Activated CD4-positive, alpha-beta T cell treated with anti-CD3 and anti-CD28 coated beads, Interleukin-2, amount 10 ng/mL, durations not matched to agents 24 days and 14 days (primary cell): ENCODE measurements at regions not wholly inside any gene's neighbourhood (a gene's known extent, or its start where the extent isn't known, plus 50 kb on each side); places are given as distances from the start of the nearest gene placed in this dataset.

Source experiments
- DNase-seq: peaks from one replicate; pipeline ENCODE4 v3.0.0; 2022
- H3K27ac Mint-ChIP-seq: one replicate; pipeline ENCODE4 v1.8.0; 2022; ENCODE audit warnings: mild to moderate bottlenecking, mixed read lengths
- H3K27me3 Mint-ChIP-seq: one replicate; pipeline ENCODE4 v1.8.0; 2022; ENCODE audit warnings: mixed read lengths
- H3K36me3 Mint-ChIP-seq: one replicate; pipeline ENCODE4 v1.8.0; 2022; ENCODE audit warnings: low read depth, mild to moderate bottlenecking, mixed read lengths
- H3K4me1 Mint-ChIP-seq: one replicate; pipeline ENCODE4 v1.8.0; 2021; ENCODE audit warnings: mixed read lengths
- H3K4me3 Mint-ChIP-seq: one replicate; pipeline ENCODE4 v1.8.0; 2022; ENCODE audit warnings: mild to moderate bottlenecking, moderate library complexity, mixed read lengths
- H3K9me3 Mint-ChIP-seq: one replicate; pipeline ENCODE4 v1.8.0; 2021; ENCODE audit warnings: mixed read lengths
- intact Hi-C: fragments of 100-400 bp; cut with micrococcal nuclease; formaldehyde crosslinking; loops from one replicate; pipeline ENCODE4 v1.15.1; 2023

DNA sequence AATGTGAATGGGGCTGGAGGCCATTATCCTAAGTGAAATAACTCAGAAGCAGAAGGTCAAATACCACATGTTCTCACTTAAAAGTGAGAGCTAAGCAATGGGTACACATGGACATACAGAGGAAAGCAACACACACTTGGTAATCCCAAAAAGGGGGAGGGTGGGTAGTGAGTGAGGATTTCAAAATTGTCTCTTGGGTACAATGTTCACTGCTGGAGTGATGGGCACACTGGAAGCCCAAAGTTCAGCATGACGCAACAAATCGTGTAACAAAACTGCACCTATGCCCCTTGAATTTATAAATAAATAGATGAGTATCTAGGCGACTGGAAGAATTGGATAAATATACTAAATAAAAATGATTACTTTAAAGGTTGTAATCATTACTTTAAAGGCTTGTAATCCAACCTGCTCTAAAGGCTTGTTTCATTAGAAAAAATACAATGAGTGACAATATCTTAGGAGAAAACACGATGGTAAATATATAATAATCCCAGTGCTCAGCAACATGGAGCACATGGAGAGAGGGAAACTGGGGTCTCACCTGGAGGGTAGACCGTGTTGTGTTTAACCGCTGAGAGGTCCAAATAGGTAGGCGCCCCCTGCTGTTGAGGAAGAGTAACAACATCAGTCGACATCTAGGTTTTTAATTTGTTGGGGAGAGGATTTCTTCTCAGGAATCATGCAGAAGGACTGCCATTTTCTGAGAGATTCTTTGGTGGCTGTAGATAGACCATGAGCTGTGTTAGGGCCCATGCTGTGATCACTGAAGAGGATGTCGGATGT is 78.5 kb upstream of the ROBO1 start:
- Mint-ChIP-seq H3K27ac (no peak overlapping the region), H3K4me1 (no peaks in the 10 kb centered on the region), H3K4me3 (no peak overlapping the region), H3K27me3 (no peaks in the 10 kb centered on the region), H3K9me3 (peaks cover 9% of the 10 kb centered on the region), H3K36me3 (no peaks in the 10 kb centered on the region)
- intact Hi-C loops, result loop anchor here (5.0 kb wide), 1 partner anchor 324 kb away; no protein-coding TSS in a partner anchor
- DNase-seq, result no peak

DNA sequence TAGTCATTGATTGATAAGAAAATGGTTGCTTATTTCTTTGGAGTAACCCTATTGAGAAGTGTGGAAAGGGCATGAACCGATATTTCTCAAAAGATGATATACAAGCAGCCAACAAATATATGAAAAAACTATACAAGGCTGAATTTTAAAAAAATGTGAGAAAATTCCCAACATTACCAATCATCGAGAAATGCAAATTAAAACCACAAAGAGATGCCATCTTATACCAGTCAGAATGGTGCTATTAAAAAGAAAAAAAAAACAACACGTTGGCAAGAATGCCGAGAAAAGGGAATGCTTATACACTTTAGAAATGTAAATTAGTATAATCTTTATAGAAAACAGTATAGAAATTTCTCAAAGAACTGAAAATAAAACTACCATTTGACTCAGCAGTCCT is 77.7 kb upstream of the ROBO1 start:
- peaks cover 6% of the 10 kb centered on the region for H3K9me3 Mint-ChIP-seq
- H3K36me3 Mint-ChIP-seq, result no peaks in the 10 kb centered on the region
- H3K4me1 Mint-ChIP-seq, result no peaks in the 10 kb centered on the region
- no peak overlapping the region for H3K27ac Mint-ChIP-seq
- H3K4me3 Mint-ChIP-seq, result no peak overlapping the region
- no peaks in the 10 kb centered on the region for H3K27me3 Mint-ChIP-seq
- intact Hi-C loops, result loop anchor here (5.0 kb wide), 1 partner anchor 323 kb away; no protein-coding TSS in a partner anchor
- no peak for DNase-seq

DNA sequence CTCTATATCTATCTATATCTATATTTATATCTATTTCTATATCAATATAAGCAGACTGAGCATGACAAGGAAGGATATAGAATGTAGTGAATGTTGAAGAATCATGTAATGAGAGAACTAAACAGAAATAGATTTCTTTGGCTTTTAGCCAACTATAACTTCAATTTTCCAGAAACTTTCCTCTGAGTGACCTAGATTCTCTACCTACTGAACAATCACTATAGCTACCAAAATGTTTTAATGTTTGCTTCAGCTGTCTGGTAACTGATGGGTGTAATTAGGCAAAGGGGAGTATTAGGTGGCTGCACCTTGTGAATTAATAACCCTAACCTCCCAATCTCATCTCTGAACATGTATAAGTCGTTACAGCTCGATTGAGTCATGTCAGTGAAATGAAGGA is 76.4 kb upstream of the ROBO1 start:
- Mint-ChIP-seq H3K27me3 (no peaks in the 10 kb centered on the region), H3K4me1 (no peaks in the 10 kb centered on the region), H3K36me3 (no peaks in the 10 kb centered on the region), H3K27ac (no peak overlapping the region), H3K9me3 (peaks cover 5% of the 10 kb centered on the region), H3K4me3 (no peak overlapping the region)
- DNase-seq, result no peak
- intact Hi-C loops, result no loop called here

DNA sequence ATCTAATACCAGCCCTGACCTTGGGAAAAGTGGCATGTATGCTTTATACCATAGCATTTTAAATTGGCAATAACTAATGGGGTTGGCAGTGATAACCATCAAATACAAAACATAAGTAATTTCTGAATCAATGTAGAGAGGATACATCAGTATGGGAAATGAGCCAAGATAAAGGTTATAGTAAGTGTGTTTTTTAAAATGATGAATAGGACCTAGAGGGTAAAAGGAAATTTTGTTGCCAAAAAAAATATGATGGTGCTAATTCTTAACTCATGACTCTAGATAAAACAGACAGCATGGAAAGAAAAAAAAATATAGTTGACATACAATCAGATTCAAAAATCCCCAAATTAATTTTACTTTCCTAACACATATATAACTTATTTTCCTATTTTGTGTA is 75.4 kb upstream of the ROBO1 start:
- no peaks in the 10 kb centered on the region for H3K4me1 Mint-ChIP-seq
- intact Hi-C loops, result no loop called here
- H3K9me3 Mint-ChIP-seq, result peaks cover 5% of the 10 kb centered on the region
- no peak for DNase-seq
- no peaks in the 10 kb centered on the region for H3K36me3 Mint-ChIP-seq
- no peak overlapping the region for H3K27ac Mint-ChIP-seq
- H3K27me3 Mint-ChIP-seq, result no peaks in the 10 kb centered on the region
- H3K4me3 Mint-ChIP-seq, result no peak overlapping the region

DNA sequence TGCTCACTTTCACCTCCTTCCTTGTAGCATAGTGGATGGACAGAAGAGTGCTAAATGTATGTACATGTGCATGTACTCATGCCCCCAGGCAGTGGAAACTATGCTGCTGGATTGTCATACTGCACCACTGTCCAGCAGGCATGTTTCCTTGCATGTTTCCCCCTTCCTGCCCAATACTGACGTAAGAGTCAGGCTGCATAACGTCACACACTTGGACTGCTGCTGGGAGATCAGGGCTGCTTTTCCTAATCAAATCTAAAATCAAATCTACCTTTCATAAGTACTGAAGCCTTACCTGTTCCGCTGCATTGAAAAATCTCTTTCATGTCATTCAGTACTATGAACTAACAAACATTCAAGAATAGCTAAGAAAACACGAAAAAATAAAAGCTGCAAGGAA is 67.9 kb upstream of the ROBO1 start:
- Mint-ChIP-seq H3K36me3 (no peaks in the 10 kb centered on the region), H3K9me3 (peaks cover 3% of the 10 kb centered on the region), H3K27me3 (no peaks in the 10 kb centered on the region), H3K4me3 (no peak overlapping the region), H3K27ac (no peak overlapping the region), H3K4me1 (no peaks in the 10 kb centered on the region)
- intact Hi-C loops, result no loop called here
- no peak for DNase-seq

DNA sequence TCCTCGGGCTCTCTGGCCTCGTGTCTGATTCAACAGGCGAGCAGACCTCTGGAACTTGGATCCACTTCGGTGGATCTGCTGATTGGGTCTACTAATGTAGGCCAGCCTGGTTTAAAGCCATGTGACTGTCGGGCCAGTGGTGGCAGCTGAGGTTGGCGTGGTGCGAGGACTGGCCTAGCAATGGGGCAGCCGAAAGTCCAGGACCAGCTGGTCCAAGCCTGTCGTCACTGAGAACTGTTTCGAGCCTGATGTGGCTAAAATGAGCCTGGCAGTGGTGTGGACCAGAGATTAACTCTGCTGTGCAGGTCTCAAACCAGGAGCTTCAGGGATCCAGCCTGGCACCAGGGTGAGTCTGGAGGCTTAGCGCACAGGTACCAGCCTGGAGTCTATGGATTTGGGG is 56.4 kb upstream of the ROBO1 start:
- H3K36me3 Mint-ChIP-seq, result no peaks in the 10 kb centered on the region
- H3K4me3 Mint-ChIP-seq, result no peak overlapping the region
- H3K9me3 Mint-ChIP-seq, result no peaks in the 10 kb centered on the region
- H3K27me3 Mint-ChIP-seq, result no peaks in the 10 kb centered on the region
- no peaks in the 10 kb centered on the region for H3K4me1 Mint-ChIP-seq
- DNase-seq, result no peak
- intact Hi-C loops, result no loop called here
- H3K27ac Mint-ChIP-seq, result no peak overlapping the region

DNA sequence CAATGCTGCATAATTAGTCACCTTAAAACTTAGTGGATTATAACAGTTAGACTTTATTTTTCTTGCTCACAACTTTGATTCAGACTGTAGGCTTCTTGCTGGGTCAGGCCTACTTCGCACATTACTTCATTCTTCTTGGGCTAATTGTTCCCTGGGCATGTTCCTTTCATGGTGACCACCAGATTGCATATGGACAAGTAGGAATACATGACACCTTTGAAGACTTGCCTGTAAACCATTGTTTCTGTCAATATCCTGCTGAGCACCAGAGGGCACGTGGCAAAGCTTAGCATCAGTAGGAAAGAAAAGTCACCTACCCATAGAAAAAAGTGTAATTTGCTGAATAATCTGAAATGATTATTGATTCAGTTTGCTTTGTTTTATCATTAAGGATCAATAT is 54.3 kb upstream of the ROBO1 start:
- no peaks in the 10 kb centered on the region for H3K27me3 Mint-ChIP-seq
- no peaks in the 10 kb centered on the region for H3K36me3 Mint-ChIP-seq
- no peaks in the 10 kb centered on the region for H3K4me1 Mint-ChIP-seq
- H3K27ac Mint-ChIP-seq, result no peak overlapping the region
- H3K4me3 Mint-ChIP-seq, result no peak overlapping the region
- intact Hi-C loops, result no loop called here
- no peaks in the 10 kb centered on the region for H3K9me3 Mint-ChIP-seq
- no peak for DNase-seq

DNA sequence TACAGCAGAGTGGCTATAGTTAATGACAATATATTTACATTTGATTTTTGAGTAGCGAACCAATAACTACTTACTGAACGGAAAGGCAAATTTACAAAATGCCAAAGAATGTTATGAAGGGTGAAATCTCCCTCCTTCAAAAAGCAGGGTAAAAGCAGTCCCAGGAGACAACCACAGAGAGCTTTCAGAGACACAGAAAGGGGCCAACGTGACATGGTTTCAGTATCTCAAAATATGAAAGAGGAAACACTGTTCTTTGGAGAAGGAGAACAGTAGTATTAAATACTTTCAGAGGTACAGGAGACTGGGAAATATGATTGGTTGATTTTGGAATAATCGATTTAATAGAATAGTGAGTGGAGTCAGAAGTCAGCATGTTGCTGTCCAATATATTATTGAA is 52.3 kb upstream of the ROBO1 start:
- Mint-ChIP-seq H3K27ac (no peak overlapping the region), H3K4me1 (no peaks in the 10 kb centered on the region), H3K27me3 (no peaks in the 10 kb centered on the region), H3K4me3 (no peak overlapping the region), H3K36me3 (no peaks in the 10 kb centered on the region), H3K9me3 (peaks cover 12% of the 10 kb centered on the region)
- intact Hi-C loops, result no loop called here
- no peak for DNase-seq

DNA sequence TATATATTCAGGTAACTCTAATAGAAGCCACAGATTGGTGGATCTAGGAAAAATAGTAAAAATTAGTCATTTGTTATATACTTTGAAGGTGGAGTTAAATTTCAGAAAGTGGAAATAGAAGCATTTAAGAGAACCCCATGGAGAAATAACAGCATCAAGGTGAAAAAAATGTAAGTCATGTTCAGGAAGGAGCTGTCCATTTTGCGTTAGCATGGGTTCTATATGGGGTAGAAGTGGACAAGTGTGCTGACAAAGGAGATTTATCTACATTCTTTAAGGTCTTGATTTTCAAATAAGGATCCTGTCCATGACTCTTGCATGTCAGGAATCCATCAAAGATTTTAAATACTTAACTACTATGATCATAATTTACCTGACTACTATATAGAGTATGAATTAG is 50.2 kb upstream of the ROBO1 start:
- intact Hi-C loops, result no loop called here
- no peak for DNase-seq
- Mint-ChIP-seq H3K9me3 (peaks cover 12% of the 10 kb centered on the region), H3K27me3 (no peaks in the 10 kb centered on the region), H3K36me3 (no peaks in the 10 kb centered on the region), H3K27ac (no peak overlapping the region), H3K4me3 (no peak overlapping the region), H3K4me1 (no peaks in the 10 kb centered on the region)
